Fibroblast of upper back skin (primary cell): ENCODE measurements at regions not wholly inside any gene's neighbourhood (a gene's known extent, or its start where the extent isn't known, plus 50 kb on each side); places are given as distances from the start of the nearest gene placed in this dataset.

Experiments
- DNase-seq: peaks from one replicate; pipeline ENCODE4 v3.0.0-alpha.2; 2013

GRCh38 chr13:85278851-85279250 lies 520.4 kb downstream of the SLITRK6 start:
- no peak for DNase-seq

GRCh38 chr13:85277748-85278147 lies 521.5 kb downstream of the SLITRK6 start:
- DNase-seq = peak; percentile 60

- DNase-seq = no peak
These were observed 532.4 kb downstream of the SLITRK6 start for GRCh38 chr13:85266771-85267170.

- no peak for DNase-seq
These were observed 532.9 kb downstream of the SLITRK6 start for GRCh38 chr13:85266331-85266730.

- no peak for DNase-seq
These were observed 533.9 kb downstream of the SLITRK6 start for GRCh38 chr13:85265296-85265695.

- no peak for DNase-seq
These were observed 536.7 kb downstream of the SLITRK6 start for GRCh38 chr13:85262499-85262898.

GRCh38 chr13:85261757-85262346 lies 537.4 kb downstream of the SLITRK6 start:
- no peak for DNase-seq

GRCh38 chr13:85260896-85261295 lies 538.3 kb downstream of the SLITRK6 start:
- DNase-seq = no peak

- no peak for DNase-seq
These were observed 543.2 kb downstream of the SLITRK6 start for GRCh38 chr13:85255978-85256377.

- no peak for DNase-seq
These were observed 544.6 kb downstream of the SLITRK6 start for GRCh38 chr13:85254641-85255040.

GRCh38 chr13:85249151-85249550 lies 550.1 kb downstream of the SLITRK6 start:
- no peak for DNase-seq

- no peak for DNase-seq
These were observed 551.4 kb downstream of the SLITRK6 start for GRCh38 chr13:85247780-85248179.

- no peak for DNase-seq
These were observed 555.4 kb downstream of the SLITRK6 start for GRCh38 chr13:85243831-85244230.

GRCh38 chr13:85241060-85241459 lies 558.2 kb downstream of the SLITRK6 start:
- DNase-seq = peak; percentile 59

- peak; percentile 76 for DNase-seq
These were observed 562.8 kb downstream of the SLITRK6 start for GRCh38 chr13:85236413-85236812.

- peak; percentile 27 for DNase-seq
These were observed 568.5 kb downstream of the SLITRK6 start for GRCh38 chr13:85230691-85231093.

- DNase-seq = no peak
These were observed 570.5 kb downstream of the SLITRK6 start for GRCh38 chr13:85228692-85229091.

- DNase-seq = peak; percentile 7
These were observed 575.1 kb downstream of the SLITRK6 start for GRCh38 chr13:85223883-85224656.

- peak; percentile 31 for DNase-seq
These were observed 582.6 kb downstream of the SLITRK6 start for GRCh38 chr13:85216576-85216975.

GRCh38 chr13:85212692-85213091 lies 586.5 kb downstream of the SLITRK6 start:
- DNase-seq = no peak

GRCh38 chr13:85204668-85205344 lies 594.4 kb downstream of the SLITRK6 start:
- no peak for DNase-seq

GRCh38 chr13:85197431-85197830 lies 601.8 kb downstream of the SLITRK6 start:
- no peak for DNase-seq

- DNase-seq = no peak
These were observed 604.7 kb downstream of the SLITRK6 start for GRCh38 chr13:85194482-85194881.
